ENCODE measurements at regions not wholly inside any gene's neighbourhood (a gene's known extent, or its start where the extent isn't known, plus 50 kb on each side); places are given as distances from the start of the nearest gene placed in this dataset.

- no peak overlapping the region for H3K4me3 Mint-ChIP-seq
- H3K4me3 ChIP-seq (replicated peaks in 1 of 3; ENCODE audit: low read depth in 2 of 3, low read length in 3 of 3): no peak overlapping the region
- no peak for TF ChIP-seq CTCF (IDR thresholded peaks at IDR 0.05)
- H3K4me1 ChIP-seq (ENCODE audit: control insufficient read depth in 1 of 2, insufficient read depth in 2 of 2, low read length in 2 of 2): no peaks in the 10 kb centered on the region
- DNase-seq: no peak
- no peaks in the 10 kb centered on the region for H3K36me3 ChIP-seq (replicated peaks in 1 of 2; ENCODE audit: control insufficient read depth in 1 of 2, insufficient read depth in 2 of 2, low read length in 2 of 2)
- H3K27me3 Mint-ChIP-seq (ENCODE audit: low read depth in 3 of 3): peaks cover 0 to 8% (median 4%) of the 10 kb centered on the region in 3 donors
- 82% methylated on average over 5 of the region's 6 CpGs for WGBS (ENCODE audit: insufficient coverage)
- H4K20me1 ChIP-seq (ENCODE audit: insufficient read depth, low read length): no peaks in the 10 kb centered on the region
- H3K9me3 Mint-ChIP-seq: peaks cover 7 to 14% (median 9%) of the 10 kb centered on the region in 7 donors
- H3K27me3 ChIP-seq (ENCODE audit: control insufficient read depth in 2 of 2, insufficient read depth in 2 of 2, low read length in 2 of 2): no peaks in the 10 kb centered on the region
- no peak overlapping the region for H3K9ac ChIP-seq (ENCODE audit: insufficient read depth, low read length, poor library complexity, severe bottlenecking)
- peaks cover 4 to 6% of the 10 kb centered on the region in 2 donors for H3K9me3 ChIP-seq (replicated peaks in 1 of 2; ENCODE audit: control insufficient read depth in 1 of 2, insufficient read depth in 1 of 2, low read length in 2 of 2)
- intact Hi-C loops (cut with micrococcal nuclease): no loop called here
- no peak overlapping the region for H3K27ac Mint-ChIP-seq
- no peak overlapping the region for H2AFZ ChIP-seq (ENCODE audit: insufficient read depth, low read depth, low read length, poor library complexity, severe bottlenecking)
- H3K27ac ChIP-seq (ENCODE audit: low read depth in 1 of 2, low read length in 2 of 2): no peak overlapping the region
- H3K79me2 ChIP-seq (ENCODE audit: insufficient read depth, low read length): no peaks in the 10 kb centered on the region
- no peak overlapping the region for H3K4me2 ChIP-seq (replicated peaks; ENCODE audit: extremely low read depth, low read length, poor library complexity, severe bottlenecking)
- H3K36me3 Mint-ChIP-seq: no peaks in the 10 kb centered on the region
- H3K4me1 Mint-ChIP-seq: no peaks in the 10 kb centered on the region
Measured at GRCh38 chr13:26881154-26881553, 120.6 kb upstream of the GPR12 start.

- DNase-seq: no peak
- H3K4me3 Mint-ChIP-seq: no peak overlapping the region
Measured at GRCh38 chr13:26880735-26881134, 120.1 kb upstream of the GPR12 start.

More at GRCh38 chr13:26880735-26881134, 120.1 kb upstream of the GPR12 start:
- Histone ChIP-seq H3K27me3 (ENCODE audit: control insufficient read depth in 2 of 2, insufficient read depth in 2 of 2, low read length in 2 of 2) (no peaks in the 10 kb centered on the region), H3K27ac (ENCODE audit: low read depth in 1 of 2, low read length in 2 of 2) (no peak overlapping the region), H4K20me1 (ENCODE audit: insufficient read depth, low read length) (no peaks in the 10 kb centered on the region), H3K4me2 (replicated peaks; ENCODE audit: extremely low read depth, low read length, poor library complexity, severe bottlenecking) (no peak overlapping the region), H3K4me1 (ENCODE audit: control insufficient read depth in 1 of 2, insufficient read depth in 2 of 2, low read length in 2 of 2) (no peaks in the 10 kb centered on the region), H3K79me2 (ENCODE audit: insufficient read depth, low read length) (no peaks in the 10 kb centered on the region), H3K4me3 (replicated peaks in 1 of 3; ENCODE audit: low read depth in 2 of 3, low read length in 3 of 3) (no peak overlapping the region), H3K36me3 (replicated peaks in 1 of 2; ENCODE audit: control insufficient read depth in 1 of 2, insufficient read depth in 2 of 2, low read length in 2 of 2) (no peaks in the 10 kb centered on the region), H3K9me3 (replicated peaks in 1 of 2; ENCODE audit: control insufficient read depth in 1 of 2, insufficient read depth in 1 of 2, low read length in 2 of 2) (peaks cover 5 to 6% of the 10 kb centered on the region in 2 donors), H2AFZ (ENCODE audit: insufficient read depth, low read depth, low read length, poor library complexity, severe bottlenecking) (no peak overlapping the region), H3K9ac (ENCODE audit: insufficient read depth, low read length, poor library complexity, severe bottlenecking) (no peak overlapping the region)
- intact Hi-C loops (cut with micrococcal nuclease): no loop called here
- peaks cover 7 to 15% (median 12%) of the 10 kb centered on the region in 7 donors for H3K9me3 Mint-ChIP-seq
- WGBS (ENCODE audit: insufficient coverage): 89% methylated on average over 7 of the region's 8 CpGs
- no peak overlapping the region for H3K27ac Mint-ChIP-seq
- no peak for TF ChIP-seq CTCF (IDR thresholded peaks at IDR 0.05)
- no peaks in the 10 kb centered on the region for H3K4me1 Mint-ChIP-seq
- H3K36me3 Mint-ChIP-seq: no peaks in the 10 kb centered on the region
- peaks cover 0 to 8% (median 5%) of the 10 kb centered on the region in 3 donors for H3K27me3 Mint-ChIP-seq (ENCODE audit: low read depth in 3 of 3)

All from CD14-positive monocyte (primary cell).